HL-60/S4 treated with phorbol 12-myristate 13-acetate at 8.2 ng/mL for 4 days and 3 days (cell line): ENCODE measurements at regions not wholly inside any gene's neighbourhood (a gene's known extent, or its start where the extent isn't known, plus 50 kb on each side); places are given as distances from the start of the nearest gene placed in this dataset.

Experiments used
- in situ Hi-C: fragments of 300-500 bp; cut with MboI; formaldehyde crosslinking; loops from 2 replicates; pipeline ENCODE4 v1.15.0; 2022; ENCODE audit warnings: low sequenced_read_pairs

DNA sequence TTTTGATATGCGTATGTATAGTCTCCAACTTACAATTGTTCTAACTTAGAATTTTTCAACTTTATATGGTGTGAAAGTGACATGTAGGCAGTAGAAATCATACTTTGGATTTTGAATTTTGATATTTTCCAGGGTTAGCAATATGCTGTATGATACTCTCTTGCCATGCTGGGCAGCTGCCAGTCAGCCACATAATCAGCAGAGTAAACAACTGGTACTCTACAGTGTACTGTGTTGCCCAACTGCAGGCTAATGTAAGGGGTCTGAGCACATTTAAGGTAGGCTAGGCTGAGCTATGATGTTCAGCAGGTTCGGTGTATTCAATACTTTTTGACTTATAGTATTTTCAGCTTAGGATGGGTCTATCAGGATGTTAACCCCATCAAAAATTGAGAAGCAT is 52.0 kb upstream of the RYK start:
- in situ Hi-C loops, result loop anchor here (10.0 kb wide), 1 partner anchor 172 kb away; no protein-coding TSS in a partner anchor

DNA sequence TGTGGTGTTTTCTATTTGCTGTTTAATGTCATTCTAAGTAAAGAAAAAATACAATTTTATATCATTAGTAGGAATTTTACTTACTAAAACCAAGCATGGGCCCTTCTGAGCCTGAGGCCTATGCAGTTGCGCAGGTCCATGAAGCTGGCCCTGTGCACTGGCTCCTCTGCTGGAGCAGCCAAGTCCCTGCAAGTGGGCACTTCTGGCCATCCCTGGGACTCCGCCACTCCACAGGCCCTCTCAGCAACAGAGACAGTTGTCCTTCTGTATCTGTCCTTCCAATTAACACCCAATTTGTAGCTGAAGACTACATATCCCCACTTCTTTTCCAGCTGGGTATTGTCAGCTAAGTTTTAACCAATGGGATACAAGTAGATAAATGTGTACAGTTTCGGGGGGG is 49.9 kb upstream of the RYK start:
- in situ Hi-C loops, result loop anchor here (10.0 kb wide), 1 partner anchor 174 kb away; no protein-coding TSS in a partner anchor
